EH (cell line): ENCODE measurements at regions not wholly inside any gene's neighbourhood (a gene's known extent, or its start where the extent isn't known, plus 50 kb on each side); places are given as distances from the start of the nearest gene placed in this dataset.
"Not testable (repeated sequence)": the region's sequence is repeated elsewhere in the genome, so short reads cannot be mapped to it uniquely, and the experiment has no call there.

Experiments used
- DNase-seq: peaks from one replicate; pipeline ENCODE4 v3.0.0-alpha.2; 2015; ENCODE audit warnings: low read depth

DNA sequence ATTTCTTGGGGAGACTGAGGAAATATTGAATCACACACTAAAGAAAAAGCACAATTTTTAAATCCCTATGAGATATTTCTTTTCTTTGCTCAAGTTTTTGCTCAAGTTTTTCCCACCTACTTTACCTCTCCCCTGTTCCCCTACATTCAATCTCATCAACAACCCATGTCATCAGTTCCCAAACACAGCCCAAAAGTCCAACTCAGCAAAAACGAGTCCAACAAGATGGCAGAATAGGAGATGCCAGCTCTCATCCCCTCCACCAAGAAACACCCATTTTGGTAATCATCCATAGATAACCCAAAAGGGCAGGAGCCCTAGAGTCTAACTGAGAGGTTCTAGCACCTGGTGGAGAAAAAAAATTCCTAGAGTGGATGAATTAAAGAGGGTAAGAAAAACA lies 152.5 kb upstream of the GHITM start:
- DNase-seq: no peak

DNA sequence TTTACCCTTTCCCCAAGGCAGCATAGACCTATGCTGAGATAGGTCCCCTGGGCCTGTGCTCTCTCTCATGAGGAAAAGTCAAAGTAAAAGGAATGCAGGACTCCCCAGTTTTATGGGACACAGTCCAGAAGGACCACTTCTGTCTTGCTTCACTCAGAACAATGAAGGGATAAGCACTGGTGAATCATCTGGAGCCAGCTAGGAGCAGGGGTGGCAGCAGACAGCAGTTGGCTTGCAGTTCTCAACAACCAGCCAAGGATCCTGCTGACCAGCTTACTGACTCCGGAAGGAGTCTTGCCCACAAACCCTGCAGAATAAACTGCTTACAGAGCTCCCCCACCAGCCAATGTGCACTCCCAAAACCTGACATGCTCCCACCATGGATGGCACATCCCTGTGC lies 152.1 kb upstream of the GHITM start:
- no peak for DNase-seq

DNA sequence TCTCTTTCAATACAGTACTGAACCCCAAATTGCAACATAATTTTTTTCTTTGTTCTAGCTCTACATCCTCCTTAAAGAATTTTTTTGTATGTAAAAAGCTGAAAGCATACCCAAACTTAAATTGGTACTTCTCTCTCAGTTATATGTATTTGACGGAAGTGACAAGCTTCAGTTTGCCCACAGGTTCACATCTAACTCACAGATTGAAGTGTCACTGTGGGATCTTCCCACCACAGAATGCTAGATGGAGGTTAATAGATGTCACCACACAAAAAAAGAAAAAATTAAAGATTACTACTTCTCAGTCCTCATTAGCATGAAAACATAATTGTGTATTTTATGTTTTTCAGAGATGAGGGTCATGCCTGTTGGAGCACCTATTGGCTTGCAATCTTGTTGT lies 150.9 kb upstream of the GHITM start:
- DNase-seq: no peak

DNA sequence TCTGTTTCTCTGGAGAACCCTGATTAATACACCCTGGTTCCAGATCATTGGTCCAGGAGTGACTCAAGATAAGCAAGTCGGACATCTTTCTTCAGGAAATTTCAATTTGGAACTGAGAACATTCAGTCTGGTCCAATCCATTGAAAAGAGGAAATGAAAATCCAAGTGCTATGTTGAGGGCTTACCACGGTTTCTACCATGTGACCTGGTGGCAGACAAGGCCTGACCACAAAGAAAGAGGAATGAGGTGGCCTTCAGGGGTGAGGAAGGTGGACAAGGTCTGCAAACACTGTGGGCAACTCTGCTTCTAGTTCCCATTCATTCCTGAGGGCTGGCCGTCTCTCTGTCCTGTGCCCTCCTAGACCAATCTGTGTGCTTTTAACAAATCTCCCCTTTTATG lies 149.2 kb upstream of the GHITM start:
- DNase-seq: no peak

DNA sequence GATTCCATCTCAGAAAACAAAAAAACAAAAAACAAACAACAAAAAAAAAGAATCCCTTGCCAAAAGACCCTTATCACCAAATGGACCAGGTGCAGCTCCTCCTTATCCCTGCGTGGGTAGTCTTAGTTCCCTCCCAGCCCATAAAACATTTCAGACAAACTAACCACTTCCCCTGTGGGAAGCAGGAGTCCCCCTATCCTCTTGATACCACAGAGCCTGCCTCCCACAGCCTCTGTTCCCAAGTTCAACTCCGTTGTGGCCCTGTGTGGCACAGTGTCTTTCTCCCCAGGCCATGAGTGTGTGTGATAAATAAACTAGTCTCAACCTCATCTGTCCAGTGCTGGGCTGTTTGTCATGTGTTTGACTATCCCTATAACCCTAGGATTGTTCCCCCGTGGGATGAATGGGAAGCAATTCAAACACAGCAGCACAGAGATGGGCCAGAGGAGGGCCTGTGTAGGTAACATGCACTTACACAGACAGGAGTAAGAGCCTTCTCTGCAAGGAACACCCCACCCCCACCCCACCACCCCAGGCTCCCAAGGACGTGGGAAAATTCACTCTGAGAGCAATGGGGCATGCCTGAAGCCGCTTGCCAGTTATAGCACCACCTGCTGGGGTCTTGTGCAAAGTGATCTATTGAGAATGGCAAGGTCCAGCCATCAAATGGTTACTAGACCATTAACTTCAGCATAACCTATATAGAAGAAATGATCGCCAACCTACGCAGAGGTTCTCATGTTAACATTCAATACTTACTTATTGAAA lies 147.1 kb upstream of the GHITM start:
- DNase-seq: peak; percentile 16

DNA sequence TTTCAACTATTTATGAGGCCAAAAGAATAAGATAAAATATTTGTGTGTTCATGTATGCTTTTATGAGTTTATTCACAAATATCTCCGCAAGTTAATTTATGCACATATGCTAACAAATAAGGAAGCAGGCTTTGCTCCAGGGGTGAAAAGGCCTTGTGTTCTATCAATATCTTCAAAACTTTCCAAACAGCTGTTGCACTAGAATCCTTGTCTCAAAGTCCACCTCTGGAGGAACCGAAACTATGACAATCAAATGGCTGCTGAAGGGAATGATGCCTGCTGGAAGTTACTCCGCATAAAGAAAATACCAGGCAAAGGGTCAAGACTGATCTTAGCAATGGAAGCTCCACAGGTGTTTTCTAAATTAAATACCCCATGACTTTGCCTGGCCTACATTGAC lies 145.0 kb upstream of the GHITM start:
- no peak for DNase-seq

DNA sequence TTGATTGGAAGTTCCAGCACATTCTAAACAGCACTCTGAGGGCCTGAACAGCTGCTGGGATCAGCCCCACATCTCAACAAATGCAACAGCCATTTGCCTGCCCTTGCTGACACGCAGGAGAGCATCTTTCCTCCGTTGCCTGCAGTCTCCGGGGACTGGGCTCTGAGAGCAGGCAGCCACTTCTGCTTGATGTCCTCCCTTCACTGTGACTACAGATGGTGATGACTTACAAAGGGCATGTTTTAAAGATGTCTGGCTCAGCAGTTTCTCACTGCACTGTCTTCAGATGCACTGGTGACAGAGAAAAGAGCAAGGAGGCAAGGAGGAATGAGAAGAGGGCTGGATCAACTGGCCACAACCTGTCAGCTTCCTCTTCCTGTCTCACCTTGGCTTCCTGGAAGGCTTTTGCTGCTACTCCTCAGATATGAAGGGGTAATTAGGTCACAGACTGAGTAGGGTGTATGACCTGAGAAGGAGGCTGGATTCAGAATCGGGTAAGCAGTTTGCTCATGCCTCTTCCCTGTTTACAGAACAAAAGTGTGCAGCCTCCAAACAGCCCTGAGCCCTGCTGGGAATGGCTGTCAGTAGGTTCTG lies 143.5 kb upstream of the GHITM start:
- no peak for DNase-seq

DNA sequence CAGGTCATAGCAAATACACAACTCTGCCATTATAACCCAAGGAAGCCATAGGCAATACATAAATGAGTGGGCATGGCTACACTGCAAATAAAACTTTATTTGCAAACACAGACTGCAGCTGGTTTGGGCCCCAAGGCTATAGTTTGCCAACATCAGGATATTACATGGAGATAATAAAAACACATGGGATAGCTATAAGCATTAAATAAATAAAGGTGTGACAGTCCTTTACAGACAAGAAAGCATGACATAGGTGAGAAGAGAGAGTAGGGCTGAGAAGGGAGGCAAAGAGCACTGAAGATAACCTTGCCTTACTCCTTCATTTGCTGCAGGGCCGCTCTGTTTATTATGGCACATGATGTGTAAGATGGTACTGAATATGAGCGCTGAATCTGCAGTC lies 135.1 kb upstream of the GHITM start:
- no peak for DNase-seq

DNA sequence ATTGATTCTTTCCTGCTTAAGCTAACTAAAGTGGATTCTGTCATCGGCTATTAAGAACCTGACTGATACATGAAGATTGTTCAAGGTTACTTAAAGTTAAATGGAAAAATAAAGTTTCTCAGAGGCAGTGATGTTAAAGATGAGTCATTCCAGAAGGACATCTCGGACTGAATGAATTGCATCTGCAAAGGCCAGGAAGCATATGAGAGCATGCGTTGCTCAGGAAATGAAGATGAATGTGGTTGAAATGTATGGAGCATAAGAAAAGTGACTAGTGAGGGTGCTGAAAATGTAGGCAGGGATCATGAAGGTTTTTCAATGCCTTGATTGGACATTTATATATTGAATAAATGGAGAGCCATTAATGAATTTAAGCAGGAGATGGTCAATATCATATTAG lies 133.9 kb upstream of the GHITM start:
- DNase-seq: no peak

DNA sequence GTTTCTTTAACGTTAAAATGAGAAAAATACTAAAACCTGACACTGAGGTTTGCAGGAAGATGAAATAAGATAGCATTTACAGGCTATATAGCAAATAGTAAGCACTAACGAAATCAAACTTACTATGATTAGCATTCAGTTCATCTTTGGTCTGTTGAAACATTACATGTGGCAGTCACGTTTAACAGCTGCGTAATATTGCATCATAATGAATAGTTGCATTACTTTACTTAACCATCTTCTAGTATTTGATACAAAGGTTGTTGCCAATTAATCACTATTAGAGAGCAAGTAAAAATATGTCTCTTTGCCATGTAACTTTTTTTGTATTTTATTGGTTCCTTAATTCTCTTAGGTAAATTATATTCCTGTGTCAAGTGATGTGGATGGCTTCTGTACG lies 131.8 kb upstream of the GHITM start:
- DNase-seq: no peak

DNA sequence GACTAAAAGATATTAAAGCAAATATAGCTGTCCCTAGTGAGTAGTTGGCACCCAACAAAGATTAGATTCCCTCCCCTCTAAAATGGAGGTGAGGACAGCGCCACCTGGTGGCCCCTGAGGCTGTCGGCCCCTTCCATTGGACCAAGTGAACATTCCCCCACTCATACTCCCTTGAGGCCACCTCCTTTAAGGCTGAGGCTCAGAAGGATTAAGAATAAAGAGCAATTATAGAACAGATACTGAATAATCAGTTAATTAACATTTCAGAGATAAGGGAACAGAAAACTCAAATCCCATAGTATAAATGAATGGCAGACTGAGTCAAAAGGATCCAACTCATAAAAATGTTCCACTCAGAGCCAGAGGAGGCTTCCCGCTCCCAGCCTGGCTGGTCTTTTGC lies 130.4 kb upstream of the GHITM start:
- peak; percentile 7 for DNase-seq

DNA sequence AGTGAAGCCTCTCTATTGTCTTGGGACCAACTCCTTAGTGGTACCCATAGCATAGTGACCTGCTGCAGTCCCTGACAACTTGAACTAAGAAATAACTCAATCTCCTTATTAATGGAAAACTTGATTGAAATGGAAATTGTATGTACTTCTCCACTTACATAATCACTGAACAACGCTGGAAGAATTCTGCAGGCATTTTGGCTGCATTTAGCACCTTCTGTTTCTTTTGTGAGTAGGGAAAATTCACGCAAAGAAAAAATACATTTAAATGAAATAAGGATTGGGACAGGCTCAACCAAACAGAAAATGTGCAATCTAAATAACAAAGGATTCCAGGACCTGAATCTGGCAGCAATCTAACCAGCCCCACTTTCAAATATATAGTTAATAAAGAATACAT lies 126.9 kb upstream of the GHITM start:
- no peak for DNase-seq

DNA sequence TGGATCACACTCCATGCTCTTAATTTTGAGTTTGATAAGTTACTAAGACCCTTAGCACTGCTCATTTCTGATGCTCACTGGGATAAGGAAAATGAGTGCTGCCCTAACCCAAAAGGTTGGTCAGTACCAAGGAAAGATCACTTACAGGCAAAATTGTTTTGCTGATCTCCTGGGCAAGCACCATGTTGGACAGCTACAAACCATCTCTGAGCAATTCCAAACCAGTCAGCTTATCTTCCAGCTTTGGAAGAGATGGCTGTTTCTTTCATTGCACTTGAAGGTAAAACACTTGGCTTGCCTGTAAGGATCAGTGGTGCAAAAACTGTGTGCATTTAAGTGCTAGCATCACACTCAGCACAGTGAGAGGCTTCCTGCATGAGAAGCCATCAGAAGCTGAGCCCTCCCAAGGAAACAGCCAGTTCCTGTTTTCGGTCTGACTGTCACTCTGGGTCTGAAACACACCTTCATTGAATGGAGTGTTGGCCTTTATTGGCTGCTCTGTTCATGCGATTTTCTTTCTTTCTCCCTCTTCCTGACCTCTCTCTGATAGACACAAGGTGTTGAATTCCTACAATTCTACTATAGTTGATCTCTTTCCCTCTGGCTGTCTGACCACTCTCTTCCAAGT lies 126.4 kb upstream of the GHITM start:
- no peak for DNase-seq

DNA sequence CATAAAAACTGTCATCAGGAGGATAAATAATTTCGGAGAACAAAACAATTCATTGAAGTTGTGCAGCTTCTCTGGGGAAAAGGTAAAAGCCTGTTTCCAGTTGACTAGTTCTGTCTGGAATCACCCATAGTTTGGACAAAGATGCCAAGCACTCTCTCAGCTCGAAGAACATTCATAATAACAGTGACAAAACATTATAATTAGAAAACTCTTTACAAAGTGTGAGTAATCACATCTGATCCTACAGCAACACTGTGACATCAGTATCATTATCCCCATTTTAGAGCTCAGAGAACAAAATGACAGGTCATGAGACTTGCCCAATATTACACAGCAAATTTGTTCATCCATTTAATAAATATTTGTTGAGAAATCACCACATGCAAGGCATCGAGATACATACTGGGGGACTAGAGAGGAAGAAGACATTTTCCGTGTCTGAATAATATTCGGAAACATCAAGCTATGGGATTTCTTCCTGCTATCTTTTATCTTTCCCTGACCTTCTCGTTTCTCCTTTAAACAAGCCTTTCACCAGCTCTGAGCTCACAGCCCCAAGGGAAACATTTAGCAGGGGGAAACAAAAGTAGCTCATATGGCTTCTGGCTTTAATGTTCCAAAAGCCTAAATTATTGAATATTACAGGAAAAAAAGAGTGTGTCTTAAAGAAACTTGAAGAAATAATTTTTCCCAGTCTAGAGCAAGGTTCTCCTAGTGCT lies 123.3 kb upstream of the GHITM start:
- no peak for DNase-seq

DNA sequence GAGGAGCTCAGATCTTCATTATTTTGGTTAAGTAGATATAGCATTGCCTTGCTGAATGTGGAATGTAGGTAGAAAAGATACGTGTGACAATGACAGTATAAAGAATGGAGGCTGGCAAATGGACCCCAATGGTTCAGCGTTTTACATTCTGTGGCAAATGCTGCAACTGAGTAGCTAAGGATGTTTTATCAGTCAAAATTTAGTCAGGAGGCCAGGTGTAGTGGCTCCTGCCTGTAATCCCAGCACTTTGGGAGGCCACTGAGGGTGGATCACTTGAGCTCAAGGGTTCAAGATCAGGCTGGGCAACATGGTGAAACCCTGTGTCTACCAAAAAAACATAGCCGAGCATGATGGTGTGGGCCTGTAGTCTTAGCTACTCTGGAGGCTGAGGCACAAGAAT lies 120.5 kb upstream of the GHITM start:
- DNase-seq: no peak

DNA sequence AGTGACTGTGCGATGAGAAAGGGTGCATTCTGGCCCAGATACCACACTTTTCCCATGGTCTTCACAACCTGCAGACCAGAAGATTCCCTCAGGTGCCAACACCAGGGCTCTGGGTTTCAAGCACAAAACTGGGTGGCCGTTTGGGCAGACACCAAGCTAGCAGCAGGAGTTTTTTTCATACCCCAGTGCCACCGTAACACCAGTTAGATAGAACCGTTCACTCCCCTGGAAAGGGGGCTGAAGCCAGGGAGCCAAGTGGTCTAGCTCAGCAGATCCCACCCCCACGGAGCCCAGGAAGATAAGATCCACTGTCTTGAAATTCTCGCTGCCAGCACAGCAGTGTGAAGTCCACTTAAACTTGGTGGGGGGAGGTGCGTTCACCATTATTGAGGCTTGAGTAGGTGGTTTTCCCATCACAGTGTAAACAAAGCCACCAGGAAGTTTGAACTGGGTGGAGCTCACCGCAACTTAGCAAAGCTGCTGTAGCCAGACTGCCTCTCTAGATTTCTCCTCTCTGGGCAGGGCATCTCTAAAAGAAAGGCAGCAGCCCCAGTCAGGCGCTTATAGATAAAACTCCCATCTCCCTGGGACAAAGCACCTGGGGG lies 119.4 kb upstream of the GHITM start:
- DNase-seq: not testable (repeated sequence)

DNA sequence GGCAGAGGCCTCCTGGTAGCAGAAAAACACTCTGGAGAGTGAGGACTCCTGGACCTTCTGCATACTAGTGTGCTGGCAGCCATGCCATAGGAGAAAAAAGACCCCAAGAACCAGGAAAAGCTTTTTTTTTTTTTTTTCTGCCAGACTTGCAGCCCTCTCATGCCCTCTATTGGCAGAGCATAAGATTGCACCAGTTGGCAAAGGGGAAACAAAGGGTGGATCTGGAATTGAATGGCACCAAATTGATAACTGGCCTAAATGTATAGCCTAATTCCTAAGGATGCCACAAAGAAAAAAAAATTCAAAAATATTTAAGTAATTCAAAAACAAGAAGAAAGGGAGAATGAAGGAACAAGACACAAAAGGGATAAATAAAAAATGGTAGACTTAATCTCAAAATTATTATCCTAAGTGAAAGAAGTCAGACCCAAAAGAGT lies 112.5 kb upstream of the GHITM start:
- DNase-seq: peak; percentile 6

DNA sequence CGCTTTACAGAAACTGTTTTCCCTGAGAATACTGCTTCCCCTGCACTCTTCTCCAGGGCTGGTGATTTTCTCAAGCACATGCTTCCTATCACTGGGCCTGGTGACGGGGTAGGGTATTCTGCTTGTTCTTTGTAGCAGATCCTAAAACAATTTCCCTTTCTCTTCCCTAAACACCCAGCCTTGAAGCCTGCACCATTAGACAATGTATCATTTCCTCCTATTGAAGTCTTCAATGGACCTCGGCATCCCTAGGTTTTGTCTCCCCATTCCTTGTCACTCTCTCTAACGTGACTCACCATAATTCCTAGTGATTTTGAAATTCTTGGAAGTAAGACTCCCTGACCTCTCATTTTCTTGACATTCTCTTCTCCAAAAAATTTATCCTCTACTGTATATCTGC lies 109.5 kb upstream of the GHITM start:
- DNase-seq: no peak

DNA sequence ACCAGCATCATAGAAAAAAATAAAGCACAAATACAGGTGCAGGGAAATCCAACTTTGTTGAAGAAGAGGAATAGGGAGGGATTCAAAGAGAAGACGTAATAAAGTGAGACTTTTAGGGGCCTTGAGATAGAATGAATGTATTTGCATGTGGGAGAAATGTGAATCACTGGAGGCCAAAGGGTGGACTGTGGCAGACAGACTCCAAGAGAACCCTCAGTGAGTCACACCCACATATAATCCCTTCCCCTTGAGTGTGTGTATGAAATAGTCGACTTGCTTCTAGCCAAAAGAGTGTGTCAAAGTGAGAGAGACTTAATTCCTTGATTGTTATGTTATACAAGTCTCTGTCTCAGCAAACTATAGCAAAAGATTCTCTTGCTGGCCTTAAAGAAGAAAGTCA lies 101.3 kb upstream of the GHITM start:
- DNase-seq: no peak

DNA sequence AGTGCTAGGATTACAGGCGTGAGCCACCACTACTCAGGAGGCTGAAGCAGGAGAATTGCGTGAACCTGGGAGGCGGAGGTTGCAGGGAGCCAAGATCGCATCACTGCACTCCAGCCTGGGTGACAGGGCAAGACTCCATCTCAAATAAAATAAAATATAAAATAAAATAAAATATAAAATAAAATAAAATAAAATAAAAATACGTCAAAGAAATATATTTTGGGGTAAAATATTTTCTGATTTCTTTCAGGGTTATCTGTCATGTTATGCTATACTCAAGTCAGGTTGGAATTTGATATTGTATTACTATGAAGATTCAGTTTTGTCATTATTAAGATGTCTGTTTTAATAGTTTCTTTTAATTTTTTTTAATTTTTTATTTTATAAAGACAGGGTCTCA lies 99.4 kb upstream of the GHITM start:
- no peak for DNase-seq

DNA sequence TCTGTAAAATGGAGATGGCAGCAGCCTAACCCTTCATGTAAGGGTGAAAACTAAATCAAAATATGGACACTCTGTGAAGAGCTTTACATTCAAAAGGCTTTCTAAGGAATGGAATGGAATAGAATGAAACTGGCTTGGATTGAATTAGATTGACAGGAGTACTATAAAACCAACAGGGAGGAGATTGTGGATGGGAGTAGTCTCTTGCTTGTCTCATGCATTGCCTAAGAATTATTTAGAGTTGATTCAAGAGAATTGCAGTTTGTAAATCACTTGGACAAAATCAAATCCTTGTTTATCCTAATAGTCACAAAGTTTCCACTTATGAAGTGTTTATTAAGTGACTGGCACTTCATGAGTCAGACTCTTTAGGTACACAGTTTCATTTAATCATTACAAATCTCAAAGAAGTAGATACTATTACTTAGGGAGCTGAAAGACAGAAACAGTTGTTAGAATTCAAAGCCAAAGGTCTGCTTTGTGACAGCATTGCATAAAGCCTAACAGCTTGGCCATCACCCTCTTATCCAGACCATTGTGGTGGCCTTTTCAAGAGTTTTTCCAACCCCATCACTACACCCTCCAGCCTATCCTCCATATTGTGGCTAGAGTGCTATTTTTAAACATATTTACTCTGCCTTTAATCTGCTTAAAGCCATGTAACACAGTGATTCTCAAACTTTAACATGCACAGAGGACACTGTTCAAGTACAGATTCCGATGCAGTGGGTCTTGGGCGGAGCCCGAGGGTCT lies 91.9 kb upstream of the GHITM start:
- DNase-seq: no peak

DNA sequence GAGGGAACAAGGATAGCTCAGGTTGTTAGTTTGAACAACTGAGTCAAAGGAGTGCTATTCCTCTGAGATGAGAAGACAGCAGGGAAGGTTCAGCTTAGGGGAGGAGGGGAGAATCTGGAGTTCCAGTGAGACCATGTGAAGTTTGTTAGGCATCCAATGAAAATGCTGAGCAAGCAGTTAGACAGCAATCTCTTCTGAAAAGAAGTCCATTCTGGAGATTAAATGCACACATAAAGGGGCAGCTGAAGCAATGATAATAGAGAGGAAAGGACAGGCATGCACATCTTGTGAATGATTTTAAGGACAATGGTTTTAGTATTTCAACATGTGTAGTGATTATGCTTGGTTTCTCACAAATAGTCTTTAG lies 89.7 kb upstream of the GHITM start:
- no peak for DNase-seq
